HG03354 (cell line): ENCODE measurements at regions not wholly inside any gene's neighbourhood (a gene's known extent, or its start where the extent isn't known, plus 50 kb on each side); places are given as distances from the start of the nearest gene placed in this dataset.
"Not testable (repeated sequence)": the region's sequence is repeated elsewhere in the genome, so short reads cannot be mapped to it uniquely, and the experiment has no call there.

ENCODE experiments used
- ATAC-seq: cut with Tn5 transposase; IDR thresholded peaks from one replicate; pipeline ENCODE4 v1.9.1; 2021; ENCODE audit warnings: mild to moderate bottlenecking; ENCODE audit not compliant: unreplicated experiment, poor library complexity, severe bottlenecking

GRCh38 chr2:47964277-47964676, 58.0 kb upstream of the FBXO11 start:
- no peak for ATAC-seq

GRCh38 chr2:47964722-47965434, 58.6 kb upstream of the FBXO11 start:
- no peak for ATAC-seq

- ATAC-seq = not testable (repeated sequence)
Measured at GRCh38 chr2:47976728-47977127, 70.4 kb upstream of the FBXO11 start.

GRCh38 chr2:47984041-47984440, 77.7 kb upstream of the FBXO11 start:
- no peak for ATAC-seq

- no peak for ATAC-seq
Measured at GRCh38 chr2:47990503-47990902, 84.2 kb upstream of the FBXO11 start.

GRCh38 chr2:47992671-47993070, 86.4 kb upstream of the FBXO11 start:
- no peak for ATAC-seq

- no peak for ATAC-seq
Measured at GRCh38 chr2:47996808-47997207, 90.5 kb upstream of the FBXO11 start.

- ATAC-seq = no peak
Measured at GRCh38 chr2:47999512-47999911, 93.2 kb upstream of the FBXO11 start.

- ATAC-seq = no peak
Measured at GRCh38 chr2:48001498-48001897, 95.2 kb upstream of the FBXO11 start.

GRCh38 chr2:48006094-48006493, 99.8 kb upstream of the FBXO11 start:
- ATAC-seq = no peak

GRCh38 chr2:48007699-48008268, 101.5 kb upstream of the FBXO11 start:
- ATAC-seq = no peak

- ATAC-seq = no peak
Measured at GRCh38 chr2:48009256-48009655, 103.0 kb upstream of the FBXO11 start.

- ATAC-seq = no peak
Measured at GRCh38 chr2:48015421-48015820, 109.1 kb upstream of the FBXO11 start.

GRCh38 chr2:48016225-48017019, 110.1 kb upstream of the FBXO11 start:
- no peak for ATAC-seq

GRCh38 chr2:48017136-48017535, 110.8 kb upstream of the FBXO11 start:
- ATAC-seq = no peak

GRCh38 chr2:48018480-48018879, 112.2 kb upstream of the FBXO11 start:
- ATAC-seq = no peak

GRCh38 chr2:48026865-48027264, 120.6 kb upstream of the FBXO11 start:
- ATAC-seq = no peak

GRCh38 chr2:48032765-48033164, 126.5 kb upstream of the FBXO11 start:
- ATAC-seq = no peak

GRCh38 chr2:48034295-48034694, 128.0 kb upstream of the FBXO11 start:
- no peak for ATAC-seq

GRCh38 chr2:48036312-48036711, 130.0 kb upstream of the FBXO11 start:
- ATAC-seq = no peak
